ENCODE measurements at regions not wholly inside any gene's neighbourhood (a gene's known extent, or its start where the extent isn't known, plus 50 kb on each side); places are given as distances from the start of the nearest gene placed in this dataset.
A peak's percentile ranks its signal among the peaks of the same experiment; 100 is the strongest.
"Not testable (repeated sequence)": the region's sequence is repeated elsewhere in the genome, so short reads cannot be mapped to it uniquely, and the experiment has no call there.

DNA sequence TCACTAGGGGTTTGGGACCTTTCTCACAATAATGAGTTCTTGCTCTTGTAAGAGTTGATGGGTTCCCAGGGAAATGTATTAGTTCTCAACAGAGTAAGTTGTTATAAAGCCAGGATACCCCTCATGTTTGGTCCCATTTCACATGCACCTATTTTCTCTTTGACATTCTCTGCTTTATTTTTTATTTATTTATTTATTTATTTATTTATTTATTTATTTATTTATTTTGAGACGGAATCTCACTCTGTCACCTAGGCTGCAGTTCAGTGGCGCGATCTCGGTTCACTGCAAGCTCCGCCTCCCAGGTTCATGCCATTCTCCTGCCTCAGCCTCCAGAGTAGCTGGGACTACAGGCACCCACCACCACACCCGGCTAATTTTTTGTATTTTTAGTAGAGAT lies 52.2 kb downstream of the ACTRT1 start:
- not testable (repeated sequence) for DNase-seq

DNA sequence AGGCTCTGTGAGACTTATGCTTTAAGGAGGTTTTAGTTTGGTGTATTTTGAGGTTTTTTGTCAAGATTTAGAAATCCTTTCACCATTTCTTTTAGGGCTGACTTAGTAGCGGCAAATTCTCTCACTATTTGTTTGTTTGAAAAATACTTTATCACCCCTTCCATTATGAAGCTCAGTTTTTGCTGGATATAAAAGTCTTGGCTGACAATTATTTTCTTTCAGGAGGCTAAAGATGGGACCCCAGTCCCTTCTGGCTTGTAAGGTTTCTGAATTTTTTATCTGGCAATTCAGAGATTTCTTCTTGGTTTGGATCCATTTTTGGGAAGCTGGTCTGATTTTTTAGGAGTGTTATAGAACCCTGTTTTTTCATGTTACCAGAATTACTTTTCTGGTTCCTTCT lies 88.5 kb downstream of the ACTRT1 start:
- no peak for DNase-seq

DNA sequence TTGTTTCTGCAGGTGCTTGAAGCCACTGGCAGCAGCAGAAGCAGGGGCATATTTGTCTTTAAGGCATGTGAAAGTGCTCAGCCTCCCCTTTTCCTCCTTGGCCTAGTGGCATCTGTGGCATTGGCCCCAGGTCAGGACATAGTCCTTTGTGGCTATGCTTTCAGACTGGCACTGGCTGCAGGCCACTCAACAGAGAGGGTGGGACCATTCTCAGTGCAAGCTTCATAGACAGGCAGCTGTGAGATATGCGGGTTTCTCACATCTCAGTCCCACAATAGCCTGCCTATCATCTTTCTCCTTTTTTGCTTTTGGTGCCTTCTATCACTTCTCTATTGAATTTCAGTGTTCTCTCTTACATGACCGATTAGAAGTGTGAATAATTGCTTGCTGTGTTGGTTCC lies 104.8 kb downstream of the ACTRT1 start:
- no peak for DNase-seq

DNA sequence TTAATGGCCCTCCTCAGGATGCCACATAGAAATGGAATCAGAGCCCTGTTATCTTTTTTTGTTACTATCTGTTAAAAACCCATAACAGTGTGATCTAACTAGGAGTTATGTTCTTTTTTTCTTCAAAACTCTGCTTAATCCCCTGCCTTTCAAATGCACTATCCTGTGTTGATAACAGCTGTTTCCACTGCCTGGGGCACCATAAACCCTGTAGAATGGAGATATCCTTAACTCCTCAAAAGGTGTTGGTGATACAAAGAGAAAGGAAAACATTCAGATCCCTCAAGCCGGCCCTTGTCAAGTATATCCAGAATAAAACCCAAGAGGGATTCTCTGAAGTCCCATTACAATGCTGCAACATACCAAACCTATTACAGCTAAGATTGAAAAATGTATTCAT lies 108.6 kb downstream of the ACTRT1 start:
- DNase-seq = peak; percentile 2

DNA sequence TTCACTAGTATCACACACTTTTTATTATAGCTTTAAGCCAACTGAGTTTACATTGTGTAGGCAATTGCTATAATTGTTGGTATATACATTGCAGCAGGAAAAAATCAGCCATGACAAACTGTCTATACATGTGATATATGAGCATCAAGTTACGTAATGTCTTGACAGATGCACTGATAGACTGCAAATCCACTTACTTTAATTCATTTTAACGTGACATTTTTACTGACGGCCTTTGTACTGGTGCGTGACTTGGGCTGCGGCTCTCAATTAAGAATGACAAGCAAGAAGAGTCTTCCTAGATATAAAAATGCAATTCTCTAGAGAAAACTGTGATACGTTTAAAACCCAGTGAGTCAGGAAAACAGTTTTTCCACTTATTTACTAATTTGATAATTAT lies 143.8 kb downstream of the ACTRT1 start:
- DNase-seq = no peak

DNA sequence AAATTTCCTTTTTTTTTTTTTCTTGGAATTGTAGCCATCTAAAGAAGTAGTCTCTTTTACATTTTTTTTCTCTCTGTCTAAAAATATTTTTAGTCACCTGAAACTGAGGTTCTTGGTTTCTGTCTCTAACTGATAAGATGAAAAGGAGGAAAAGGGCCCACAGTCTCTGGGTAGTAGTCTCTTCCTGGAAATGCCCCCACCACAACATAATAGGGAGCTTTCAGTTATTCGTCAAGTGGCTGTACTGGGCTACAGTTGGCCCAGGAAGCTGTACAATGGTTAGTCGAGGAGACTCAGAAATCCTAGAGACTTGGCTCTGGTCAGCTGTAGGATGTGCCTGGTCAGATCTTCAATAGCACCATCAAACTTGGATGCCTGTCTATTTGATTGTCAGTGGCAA lies 163.4 kb downstream of the ACTRT1 start:
- peak; percentile 83 for DNase-seq

DNA sequence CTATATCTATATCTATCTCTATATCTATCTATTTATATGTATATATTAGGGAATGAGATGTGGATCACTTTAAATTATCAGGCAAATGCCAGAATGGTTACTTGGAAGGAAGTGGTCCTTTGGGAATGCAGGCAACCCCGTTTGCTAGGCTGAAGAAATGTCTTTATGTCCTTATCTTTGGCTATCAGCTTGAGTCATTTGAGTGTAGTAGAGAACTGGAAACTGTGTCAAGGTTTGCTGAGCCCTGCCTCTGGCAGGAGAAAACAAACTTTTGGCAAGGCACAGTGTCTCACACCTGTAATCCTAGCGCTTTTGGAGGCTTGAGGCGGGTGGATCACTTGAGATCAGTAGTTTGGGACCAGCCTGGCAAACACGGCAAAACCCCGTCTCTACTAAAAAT lies 167.3 kb downstream of the ACTRT1 start:
- DNase-seq = peak; percentile 2

DNA sequence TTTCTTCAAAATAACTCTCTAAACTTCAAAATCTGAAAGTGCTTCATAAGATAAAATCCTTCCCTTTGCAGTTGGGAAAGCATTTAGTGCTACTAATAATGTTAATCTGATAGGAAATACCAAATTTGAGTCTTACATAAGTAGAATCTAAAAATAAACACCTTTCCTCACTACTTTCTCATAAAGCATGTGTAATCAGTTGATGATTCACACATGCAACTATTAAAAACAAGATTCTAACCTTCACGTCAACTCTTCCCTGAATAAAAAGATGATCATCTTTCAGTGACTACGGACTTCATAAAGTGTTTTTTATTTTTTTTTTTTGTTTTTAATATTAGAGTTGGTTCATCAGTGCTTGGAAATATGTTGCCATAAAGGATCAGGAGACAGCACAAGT lies 172.6 kb downstream of the ACTRT1 start:
- no peak for DNase-seq

DNA sequence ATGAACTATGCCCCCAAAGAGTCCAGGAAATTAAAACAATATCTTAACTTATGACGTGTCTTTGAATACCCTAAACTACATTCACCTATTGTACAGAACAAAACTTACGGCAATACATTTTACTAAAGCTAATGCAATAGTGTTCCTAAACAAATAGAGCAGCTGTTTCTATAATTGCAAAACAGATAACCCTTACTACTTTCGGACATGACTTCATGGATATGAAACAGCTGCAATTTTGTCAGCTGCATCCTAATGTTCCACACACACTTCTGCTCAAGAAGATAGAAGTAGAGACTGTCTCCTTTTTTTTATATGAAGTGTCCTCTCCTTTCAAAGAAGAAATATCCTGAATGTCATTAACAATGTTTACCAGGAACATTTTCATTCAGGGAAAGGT lies 174.9 kb downstream of the ACTRT1 start:
- DNase-seq = no peak

DNA sequence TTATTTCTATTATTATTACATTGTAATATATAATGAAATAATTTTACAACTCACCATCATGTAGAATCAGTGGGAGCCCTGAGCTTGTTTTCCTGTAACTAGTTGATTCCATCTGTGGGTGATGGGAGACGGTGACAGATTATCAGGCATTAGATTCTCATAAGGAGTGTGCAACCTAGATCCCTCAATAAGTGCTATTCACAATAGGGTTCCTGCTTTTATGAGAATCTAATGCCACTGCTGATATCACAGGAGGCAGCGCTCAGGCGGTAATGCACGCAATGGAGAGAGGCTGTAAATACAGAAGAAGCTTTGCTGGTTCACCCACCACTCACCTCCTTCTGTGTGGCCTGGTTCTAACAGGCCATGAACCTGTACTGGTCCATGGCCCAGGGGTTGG lies 178.6 kb downstream of the ACTRT1 start:
- no peak for DNase-seq

DNA sequence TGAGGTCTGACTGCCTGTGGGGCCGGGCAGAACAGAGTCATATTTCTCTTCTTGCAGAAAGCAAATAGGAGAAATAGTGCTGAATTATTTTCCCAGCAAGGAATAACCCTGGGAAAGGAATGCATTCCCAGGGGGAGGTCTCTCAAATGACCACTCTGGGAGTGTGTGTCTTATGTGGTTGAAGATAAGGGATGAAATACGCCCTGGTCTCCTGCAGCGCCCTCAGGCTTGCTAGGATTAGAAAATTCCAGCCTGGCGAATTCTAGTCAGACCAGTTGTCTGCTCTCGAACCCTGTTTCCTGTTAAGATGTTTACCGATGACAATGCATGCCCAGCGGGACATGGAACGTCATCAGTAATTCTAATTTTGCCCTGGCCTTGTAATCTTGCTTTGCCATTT lies 185.3 kb downstream of the ACTRT1 start:
- not testable (repeated sequence) for DNase-seq

DNA sequence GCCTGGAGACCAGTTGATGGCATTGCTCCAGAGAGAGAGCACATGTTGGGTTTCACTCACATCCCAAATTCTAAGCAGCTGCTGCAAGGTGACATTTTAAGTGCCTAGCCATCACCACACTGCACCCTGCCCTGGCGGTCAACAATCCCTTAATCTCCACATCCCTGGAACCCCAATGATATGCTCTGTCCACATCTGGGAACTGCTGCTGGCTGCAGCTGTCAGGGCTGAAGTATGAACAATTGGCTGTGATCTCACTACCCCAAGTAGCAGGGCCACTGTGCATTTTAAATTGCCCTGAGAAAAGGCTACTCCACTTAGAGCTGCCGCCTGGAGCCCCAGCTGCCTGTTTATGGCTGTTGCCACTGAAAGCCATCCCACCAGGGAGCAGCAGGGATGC lies 190.6 kb downstream of the ACTRT1 start:
- no peak for DNase-seq

Data from OCI-M1 (cell line).